OCI-LY1 (cell line): ENCODE measurements at regions not wholly inside any gene's neighbourhood (a gene's known extent, or its start where the extent isn't known, plus 50 kb on each side); places are given as distances from the start of the nearest gene placed in this dataset.

Experiments used
- H2AFZ ChIP-seq: fragments of 200-600 bp; sonication (generic), shearing (Covaris generic); 2 replicates; pipeline ENCODE4 v1.6.0; 2014; ENCODE audit warnings: antibody characterized with exemption, mild to moderate bottlenecking, low read length
- H3F3A ChIP-seq: fragments of 200-600 bp; sonication (generic), shearing (Covaris generic); 2 replicates; pipeline ENCODE4 v1.6.0; 2014; ENCODE audit warnings: mild to moderate bottlenecking, antibody characterized with exemption, low read length, moderate library complexity; ENCODE audit not compliant: insufficient read depth
- H3K27ac ChIP-seq: fragments of 200-600 bp; sonication (generic); 2 replicates; pipeline ENCODE4 v1.5.1; 2014; ENCODE audit warnings: low read length, mixed run types, mild to moderate bottlenecking, low read depth; ENCODE audit not compliant: poor library complexity, severe bottlenecking
- H3K27me3 ChIP-seq: fragments of 200-600 bp; sonication (generic); 2 replicates; pipeline ENCODE4 v1.6.0; 2014; ENCODE audit warnings: antibody characterized with exemption, mild to moderate bottlenecking, low read length, moderate library complexity; ENCODE audit not compliant: insufficient read depth
- H3K36me3 ChIP-seq: fragments of 200-600 bp; sonication (generic); 2 replicates; pipeline ENCODE4 v1.6.1; 2014; ENCODE audit warnings: mild to moderate bottlenecking, antibody characterized with exemption, low read length, moderate library complexity, mixed read lengths; ENCODE audit not compliant: insufficient read depth
- H3K4me1 ChIP-seq: fragments of 200-600 bp; sonication (generic); 2 replicates; pipeline ENCODE4 v1.5.1; 2014; ENCODE audit warnings: mild to moderate bottlenecking, low read length, moderate library complexity; ENCODE audit not compliant: insufficient read depth, severe bottlenecking
- H3K4me2 ChIP-seq: fragments of 200-600 bp; sonication (generic), shearing (Covaris generic); 2 replicates; pipeline ENCODE4 v1.6.1; 2014; ENCODE audit warnings: low read length
- H3K4me3 ChIP-seq: fragments of 200-600 bp; sonication (generic); 2 replicates; pipeline ENCODE4 v1.5.1; 2014; ENCODE audit warnings: low read length, low read depth, mild to moderate bottlenecking, mixed read lengths; ENCODE audit not compliant: poor library complexity, severe bottlenecking
- H3K79me2 ChIP-seq: fragments of 200-600 bp; shearing (Covaris generic); 2 replicates; pipeline ENCODE4 v1.6.1; 2016; ENCODE audit warnings: mixed run types, low read length, mixed read lengths; ENCODE audit not compliant: insufficient read depth
- H3K9ac ChIP-seq: fragments of 200-600 bp; sonication (generic), shearing (Covaris generic); 2 replicates; pipeline ENCODE4 v1.6.1; 2014; ENCODE audit warnings: mild to moderate bottlenecking, low read length, mixed read lengths
- H3K9me2 ChIP-seq: fragments of 200-600 bp; sonication (generic), shearing (Covaris generic); 2 replicates; pipeline ENCODE4 v1.6.1; 2014; ENCODE audit warnings: low read depth, mild to moderate bottlenecking, low read length, mixed read lengths
- H3K9me3 ChIP-seq: fragments of 200-600 bp; shearing (Covaris generic); 2 replicates; pipeline ENCODE4 v1.6.1; 2014; ENCODE audit warnings: low read length, mixed read lengths
- H4K20me1 ChIP-seq: fragments of 200-600 bp; sonication (generic), shearing (Covaris generic); 2 replicates; pipeline ENCODE4 v1.6.0; 2016; ENCODE audit warnings: mild to moderate bottlenecking, low read length; ENCODE audit not compliant: insufficient read depth
- EZH2 ChIP-seq: fragments of 200-600 bp; sonication (generic), shearing (Covaris generic); IDR thresholded peaks from 2 replicates; pipeline ENCODE4 v1.8.0; 2017; ENCODE audit warnings: borderline replicate concordance, mixed run types, mild to moderate bottlenecking, antibody characterized with exemption, low read length, moderate library complexity, mixed read lengths
- TF ChIP-seq, protein P1 (sequence below): fragments of 200-600 bp; sonication (generic), shearing (Covaris generic); IDR thresholded peaks from 2 replicates; pipeline ENCODE4 v1.5.1; 2017; ENCODE audit warnings: mild to moderate bottlenecking, antibody characterized with exemption, low read length, moderate library complexity, mixed read lengths

- no peaks in the 10 kb centered on the region for H3K79me2 ChIP-seq
- no peak overlapping the region for H2AFZ ChIP-seq
- H3K4me3 ChIP-seq: no peak overlapping the region
- no peaks in the 10 kb centered on the region for H3K36me3 ChIP-seq
- no peaks in the 10 kb centered on the region for H3K9me2 ChIP-seq
- H3K4me2 ChIP-seq: no peak overlapping the region
- H3F3A ChIP-seq: no peaks in the 10 kb centered on the region
- TF ChIP-seq, protein P1, sequence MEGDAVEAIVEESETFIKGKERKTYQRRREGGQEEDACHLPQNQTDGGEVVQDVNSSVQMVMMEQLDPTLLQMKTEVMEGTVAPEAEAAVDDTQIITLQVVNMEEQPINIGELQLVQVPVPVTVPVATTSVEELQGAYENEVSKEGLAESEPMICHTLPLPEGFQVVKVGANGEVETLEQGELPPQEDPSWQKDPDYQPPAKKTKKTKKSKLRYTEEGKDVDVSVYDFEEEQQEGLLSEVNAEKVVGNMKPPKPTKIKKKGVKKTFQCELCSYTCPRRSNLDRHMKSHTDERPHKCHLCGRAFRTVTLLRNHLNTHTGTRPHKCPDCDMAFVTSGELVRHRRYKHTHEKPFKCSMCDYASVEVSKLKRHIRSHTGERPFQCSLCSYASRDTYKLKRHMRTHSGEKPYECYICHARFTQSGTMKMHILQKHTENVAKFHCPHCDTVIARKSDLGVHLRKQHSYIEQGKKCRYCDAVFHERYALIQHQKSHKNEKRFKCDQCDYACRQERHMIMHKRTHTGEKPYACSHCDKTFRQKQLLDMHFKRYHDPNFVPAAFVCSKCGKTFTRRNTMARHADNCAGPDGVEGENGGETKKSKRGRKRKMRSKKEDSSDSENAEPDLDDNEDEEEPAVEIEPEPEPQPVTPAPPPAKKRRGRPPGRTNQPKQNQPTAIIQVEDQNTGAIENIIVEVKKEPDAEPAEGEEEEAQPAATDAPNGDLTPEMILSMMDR: no peak
- TF ChIP-seq EZH2: no peak
- no peak overlapping the region for H3K9ac ChIP-seq
- no peaks in the 10 kb centered on the region for H3K9me3 ChIP-seq
- no peaks in the 10 kb centered on the region for H3K4me1 ChIP-seq
- no peaks in the 10 kb centered on the region for H3K27me3 ChIP-seq
- H3K27ac ChIP-seq: no peak overlapping the region
- no peaks in the 10 kb centered on the region for H4K20me1 ChIP-seq
Observed at GRCh38 chr7:46772776-46773175, 809.1 kb downstream of the TNS3 start.

DNA sequence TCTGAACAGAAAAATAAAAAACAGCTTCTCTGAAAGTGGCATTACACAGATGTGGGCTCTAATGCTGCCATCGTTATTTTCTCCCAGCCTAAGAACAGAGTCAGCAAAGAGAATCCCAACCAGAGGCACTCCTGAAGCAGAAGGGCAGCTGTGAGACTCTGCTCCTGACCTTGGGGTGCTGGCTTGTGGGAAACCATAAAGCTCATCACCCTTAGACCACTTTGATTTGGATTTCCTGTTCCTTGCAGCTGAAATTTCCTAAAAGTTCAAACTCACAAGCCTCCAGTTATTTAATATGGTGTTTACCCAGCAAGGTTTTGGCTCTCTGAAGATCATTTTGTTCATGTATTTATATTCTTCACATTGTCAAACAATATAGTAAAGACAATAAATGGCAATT lies 814.8 kb downstream of the TNS3 start:
- no peaks in the 10 kb centered on the region for H3K4me1 ChIP-seq
- H3K27me3 ChIP-seq: no peaks in the 10 kb centered on the region
- H3K27ac ChIP-seq: no peak overlapping the region
- H3K9me2 ChIP-seq: no peaks in the 10 kb centered on the region
- H3K79me2 ChIP-seq: no peaks in the 10 kb centered on the region
- no peaks in the 10 kb centered on the region for H3K9me3 ChIP-seq
- H3K36me3 ChIP-seq: no peaks in the 10 kb centered on the region
- no peaks in the 10 kb centered on the region for H3F3A ChIP-seq
- no peaks in the 10 kb centered on the region for H4K20me1 ChIP-seq
- H3K4me3 ChIP-seq: no peak overlapping the region
- H3K9ac ChIP-seq: no peak overlapping the region
- TF ChIP-seq, protein P1: no peak
- TF ChIP-seq EZH2: no peak
- no peak overlapping the region for H2AFZ ChIP-seq
- no peak overlapping the region for H3K4me2 ChIP-seq

DNA sequence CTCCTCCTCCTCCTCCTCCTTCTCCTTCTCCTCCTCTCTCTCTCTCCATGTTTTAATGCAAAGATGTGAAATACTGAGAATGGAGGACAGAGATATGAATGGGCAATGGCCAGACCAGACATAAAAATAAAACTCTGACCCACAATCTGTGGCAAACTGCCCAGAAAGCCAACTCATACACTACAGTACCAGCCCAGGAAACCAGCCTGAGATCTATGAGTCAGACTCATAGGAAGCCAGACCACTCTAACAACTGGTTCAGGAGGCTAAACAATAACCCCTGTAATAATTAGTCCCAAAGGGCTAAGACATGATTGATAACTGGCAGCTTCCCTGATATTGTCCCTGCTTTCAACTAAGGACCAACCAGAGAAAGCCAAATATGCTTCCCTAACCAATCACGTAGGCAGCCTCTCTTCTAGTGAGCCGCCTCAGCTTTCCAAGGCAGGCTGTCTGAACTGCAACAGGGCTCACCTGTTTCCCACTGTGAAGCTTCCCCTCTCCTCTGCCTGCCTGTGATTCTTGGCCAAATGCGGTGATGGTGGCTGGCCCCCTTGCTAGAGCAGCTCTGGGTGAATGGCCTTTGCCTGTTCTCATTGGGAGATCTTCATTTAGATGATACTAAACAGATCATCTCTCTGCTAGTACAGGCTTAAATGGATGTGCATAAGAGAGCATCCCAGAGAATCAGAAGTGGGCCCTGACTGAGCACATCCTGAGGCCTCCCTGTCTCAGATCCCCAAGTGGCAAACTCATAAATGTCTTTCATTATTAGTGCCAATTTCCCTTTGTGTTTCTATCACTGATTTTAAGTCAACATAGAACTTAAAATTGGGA lies 817.6 kb downstream of the TNS3 start:
- no peak overlapping the region for H3K9ac ChIP-seq
- H3K36me3 ChIP-seq: no peaks in the 10 kb centered on the region
- no peak overlapping the region for H2AFZ ChIP-seq
- H3F3A ChIP-seq: no peaks in the 10 kb centered on the region
- H3K79me2 ChIP-seq: no peaks in the 10 kb centered on the region
- no peak overlapping the region for H3K4me3 ChIP-seq
- no peaks in the 10 kb centered on the region for H3K27me3 ChIP-seq
- no peak for TF ChIP-seq EZH2
- TF ChIP-seq, protein P1: no peak
- no peaks in the 10 kb centered on the region for H3K9me2 ChIP-seq
- H4K20me1 ChIP-seq: no peaks in the 10 kb centered on the region
- no peak overlapping the region for H3K27ac ChIP-seq
- H3K4me2 ChIP-seq: no peak overlapping the region
- H3K9me3 ChIP-seq: no peaks in the 10 kb centered on the region
- no peaks in the 10 kb centered on the region for H3K4me1 ChIP-seq
